ENCODE measurements at regions not wholly inside any gene's neighbourhood (a gene's known extent, or its start where the extent isn't known, plus 50 kb on each side); places are given as distances from the start of the nearest gene placed in this dataset.

DNA sequence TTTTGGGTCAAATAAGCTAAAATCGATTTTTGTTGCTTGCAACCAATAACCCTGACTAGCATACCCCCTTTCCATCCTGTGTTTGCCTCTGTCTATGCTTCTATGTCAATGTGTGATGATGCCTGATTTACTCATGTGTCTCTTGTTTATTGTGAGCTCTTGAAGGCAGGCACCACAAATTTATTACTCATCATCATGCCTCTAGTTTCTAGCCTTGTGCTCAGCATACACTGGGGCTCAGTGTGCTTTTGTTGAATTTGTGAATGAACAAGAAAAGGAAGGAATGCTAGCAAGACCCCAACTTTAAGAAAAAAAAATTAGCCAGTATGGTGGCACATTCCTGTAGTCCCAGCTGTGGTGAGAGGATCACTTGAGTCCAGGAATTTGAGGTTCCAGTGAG is 119.1 kb upstream of the GPR139 start:
- TF ChIP-seq, protein P1, sequence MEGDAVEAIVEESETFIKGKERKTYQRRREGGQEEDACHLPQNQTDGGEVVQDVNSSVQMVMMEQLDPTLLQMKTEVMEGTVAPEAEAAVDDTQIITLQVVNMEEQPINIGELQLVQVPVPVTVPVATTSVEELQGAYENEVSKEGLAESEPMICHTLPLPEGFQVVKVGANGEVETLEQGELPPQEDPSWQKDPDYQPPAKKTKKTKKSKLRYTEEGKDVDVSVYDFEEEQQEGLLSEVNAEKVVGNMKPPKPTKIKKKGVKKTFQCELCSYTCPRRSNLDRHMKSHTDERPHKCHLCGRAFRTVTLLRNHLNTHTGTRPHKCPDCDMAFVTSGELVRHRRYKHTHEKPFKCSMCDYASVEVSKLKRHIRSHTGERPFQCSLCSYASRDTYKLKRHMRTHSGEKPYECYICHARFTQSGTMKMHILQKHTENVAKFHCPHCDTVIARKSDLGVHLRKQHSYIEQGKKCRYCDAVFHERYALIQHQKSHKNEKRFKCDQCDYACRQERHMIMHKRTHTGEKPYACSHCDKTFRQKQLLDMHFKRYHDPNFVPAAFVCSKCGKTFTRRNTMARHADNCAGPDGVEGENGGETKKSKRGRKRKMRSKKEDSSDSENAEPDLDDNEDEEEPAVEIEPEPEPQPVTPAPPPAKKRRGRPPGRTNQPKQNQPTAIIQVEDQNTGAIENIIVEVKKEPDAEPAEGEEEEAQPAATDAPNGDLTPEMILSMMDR (IDR thresholded peaks at IDR 0.05), result no peak
- TF ChIP-seq POLR2A (IDR thresholded peaks at IDR 0.05), result no peak

Measured in esophagus squamous epithelium (tissue), 4 donors.